ENCODE measurements at regions not wholly inside any gene's neighbourhood (a gene's known extent, or its start where the extent isn't known, plus 50 kb on each side); places are given as distances from the start of the nearest gene placed in this dataset.
A peak's percentile ranks its signal among the peaks of the same experiment; 100 is the strongest.

DNA sequence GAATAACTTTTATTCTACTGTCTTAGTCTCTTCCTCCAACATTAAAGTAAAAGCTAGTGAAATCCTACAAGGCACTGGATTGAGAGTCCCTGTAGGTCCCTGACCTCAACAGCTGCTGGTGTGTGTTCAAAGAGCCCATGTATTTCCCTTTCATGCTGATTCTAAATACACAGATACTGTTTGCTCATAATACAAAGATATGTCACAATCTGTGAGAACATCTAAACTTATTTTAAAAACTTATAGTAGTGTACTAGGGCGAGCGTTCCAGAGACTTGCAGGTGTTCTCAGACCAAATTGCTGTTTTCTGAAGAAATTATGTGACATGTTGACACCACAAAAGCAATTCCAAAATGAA, 145.9 kb upstream of the LIPC start:
- H3K9ac ChIP-seq (ENCODE audit: low read depth in 1 of 2, low read length in 2 of 2), result peak overlapping the region in 1 of 2 donors; percentile 40

More for the DNA sequence above, 145.9 kb upstream of the LIPC start:
- Histone ChIP-seq H3K36me3 (ENCODE audit: control insufficient read depth in 4 of 4, insufficient read depth in 3 of 4, low read depth in 1 of 4, low read length in 3 of 4) (no peaks in the 10 kb centered on the region), H3K27ac (ENCODE audit: low read depth in 1 of 2, low read length in 2 of 2) (peak overlapping the region; percentile 81 to 83), H3K4me1 (ENCODE audit: control insufficient read depth in 4 of 4, insufficient read depth in 4 of 4, low read length in 3 of 4) (peaks cover 8 to 41% (median 27%) of the 10 kb centered on the region in 4 donors), H3K9me3 (ENCODE audit: control insufficient read depth in 4 of 4, low read length in 3 of 4) (no peaks in the 10 kb centered on the region), H3K27me3 (ENCODE audit: control insufficient read depth in 4 of 4, insufficient read depth in 4 of 4, low read length in 3 of 4) (no peaks in the 10 kb centered on the region), H3K4me3 (ENCODE audit: low read depth in 1 of 3, low read length in 3 of 3) (no peak overlapping the region)
- DNase-seq (ENCODE audit: low spot score), result no peak
- 39% methylated on average over 2 of the region's 2 CpGs for WGBS
- no peak for TF ChIP-seq GABPA (IDR thresholded peaks at IDR 0.05 in 1 of 2, conservative IDR thresholded peaks at IDR 0.05 in 1 of 2)
- TF ChIP-seq, protein P1, sequence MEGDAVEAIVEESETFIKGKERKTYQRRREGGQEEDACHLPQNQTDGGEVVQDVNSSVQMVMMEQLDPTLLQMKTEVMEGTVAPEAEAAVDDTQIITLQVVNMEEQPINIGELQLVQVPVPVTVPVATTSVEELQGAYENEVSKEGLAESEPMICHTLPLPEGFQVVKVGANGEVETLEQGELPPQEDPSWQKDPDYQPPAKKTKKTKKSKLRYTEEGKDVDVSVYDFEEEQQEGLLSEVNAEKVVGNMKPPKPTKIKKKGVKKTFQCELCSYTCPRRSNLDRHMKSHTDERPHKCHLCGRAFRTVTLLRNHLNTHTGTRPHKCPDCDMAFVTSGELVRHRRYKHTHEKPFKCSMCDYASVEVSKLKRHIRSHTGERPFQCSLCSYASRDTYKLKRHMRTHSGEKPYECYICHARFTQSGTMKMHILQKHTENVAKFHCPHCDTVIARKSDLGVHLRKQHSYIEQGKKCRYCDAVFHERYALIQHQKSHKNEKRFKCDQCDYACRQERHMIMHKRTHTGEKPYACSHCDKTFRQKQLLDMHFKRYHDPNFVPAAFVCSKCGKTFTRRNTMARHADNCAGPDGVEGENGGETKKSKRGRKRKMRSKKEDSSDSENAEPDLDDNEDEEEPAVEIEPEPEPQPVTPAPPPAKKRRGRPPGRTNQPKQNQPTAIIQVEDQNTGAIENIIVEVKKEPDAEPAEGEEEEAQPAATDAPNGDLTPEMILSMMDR (IDR thresholded peaks at IDR 0.05; ENCODE audit: low read depth, low read length, missing input control), result no peak
- peak in 1 of 2 donors; percentile 41 for TF ChIP-seq JUND (IDR thresholded peaks at IDR 0.05)
- peak in 1 of 2 donors; percentile 59 for TF ChIP-seq HNF4A (conservative IDR thresholded peaks at IDR 0.05)
- TF ChIP-seq, protein P2, sequence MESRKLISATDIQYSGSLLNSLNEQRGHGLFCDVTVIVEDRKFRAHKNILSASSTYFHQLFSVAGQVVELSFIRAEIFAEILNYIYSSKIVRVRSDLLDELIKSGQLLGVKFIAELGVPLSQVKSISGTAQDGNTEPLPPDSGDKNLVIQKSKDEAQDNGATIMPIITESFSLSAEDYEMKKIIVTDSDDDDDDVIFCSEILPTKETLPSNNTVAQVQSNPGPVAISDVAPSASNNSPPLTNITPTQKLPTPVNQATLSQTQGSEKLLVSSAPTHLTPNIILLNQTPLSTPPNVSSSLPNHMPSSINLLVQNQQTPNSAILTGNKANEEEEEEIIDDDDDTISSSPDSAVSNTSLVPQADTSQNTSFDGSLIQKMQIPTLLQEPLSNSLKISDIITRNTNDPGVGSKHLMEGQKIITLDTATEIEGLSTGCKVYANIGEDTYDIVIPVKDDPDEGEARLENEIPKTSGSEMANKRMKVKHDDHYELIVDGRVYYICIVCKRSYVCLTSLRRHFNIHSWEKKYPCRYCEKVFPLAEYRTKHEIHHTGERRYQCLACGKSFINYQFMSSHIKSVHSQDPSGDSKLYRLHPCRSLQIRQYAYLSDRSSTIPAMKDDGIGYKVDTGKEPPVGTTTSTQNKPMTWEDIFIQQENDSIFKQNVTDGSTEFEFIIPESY (IDR thresholded peaks at IDR 0.05), result no peak
- TF ChIP-seq FOXA2 (IDR thresholded peaks at IDR 0.05), result peak; percentile 35
- no peak for TF ChIP-seq TAF1 (conservative IDR thresholded peaks at IDR 0.05)
- TF ChIP-seq, protein P3, sequence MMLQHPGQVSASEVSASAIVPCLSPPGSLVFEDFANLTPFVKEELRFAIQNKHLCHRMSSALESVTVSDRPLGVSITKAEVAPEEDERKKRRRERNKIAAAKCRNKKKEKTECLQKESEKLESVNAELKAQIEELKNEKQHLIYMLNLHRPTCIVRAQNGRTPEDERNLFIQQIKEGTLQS (IDR thresholded peaks at IDR 0.05), result no peak
- peak; percentile 29 to 38 for TF ChIP-seq RAD21 (IDR thresholded peaks at IDR 0.05)
- no peak for TF ChIP-seq NR2F2 (IDR thresholded peaks at IDR 0.05)
- no peak for TF ChIP-seq SP1 (IDR thresholded peaks at IDR 0.05)
- peak in 1 of 2 donors; percentile 32 for TF ChIP-seq EGR1 (IDR thresholded peaks at IDR 0.05; ENCODE audit: low read depth in 2 of 2)
- no peak for TF ChIP-seq HNF4G (IDR thresholded peaks at IDR 0.05)
- TF ChIP-seq YY1 (IDR thresholded peaks at IDR 0.05), result no peak
- TF ChIP-seq, protein P4, sequence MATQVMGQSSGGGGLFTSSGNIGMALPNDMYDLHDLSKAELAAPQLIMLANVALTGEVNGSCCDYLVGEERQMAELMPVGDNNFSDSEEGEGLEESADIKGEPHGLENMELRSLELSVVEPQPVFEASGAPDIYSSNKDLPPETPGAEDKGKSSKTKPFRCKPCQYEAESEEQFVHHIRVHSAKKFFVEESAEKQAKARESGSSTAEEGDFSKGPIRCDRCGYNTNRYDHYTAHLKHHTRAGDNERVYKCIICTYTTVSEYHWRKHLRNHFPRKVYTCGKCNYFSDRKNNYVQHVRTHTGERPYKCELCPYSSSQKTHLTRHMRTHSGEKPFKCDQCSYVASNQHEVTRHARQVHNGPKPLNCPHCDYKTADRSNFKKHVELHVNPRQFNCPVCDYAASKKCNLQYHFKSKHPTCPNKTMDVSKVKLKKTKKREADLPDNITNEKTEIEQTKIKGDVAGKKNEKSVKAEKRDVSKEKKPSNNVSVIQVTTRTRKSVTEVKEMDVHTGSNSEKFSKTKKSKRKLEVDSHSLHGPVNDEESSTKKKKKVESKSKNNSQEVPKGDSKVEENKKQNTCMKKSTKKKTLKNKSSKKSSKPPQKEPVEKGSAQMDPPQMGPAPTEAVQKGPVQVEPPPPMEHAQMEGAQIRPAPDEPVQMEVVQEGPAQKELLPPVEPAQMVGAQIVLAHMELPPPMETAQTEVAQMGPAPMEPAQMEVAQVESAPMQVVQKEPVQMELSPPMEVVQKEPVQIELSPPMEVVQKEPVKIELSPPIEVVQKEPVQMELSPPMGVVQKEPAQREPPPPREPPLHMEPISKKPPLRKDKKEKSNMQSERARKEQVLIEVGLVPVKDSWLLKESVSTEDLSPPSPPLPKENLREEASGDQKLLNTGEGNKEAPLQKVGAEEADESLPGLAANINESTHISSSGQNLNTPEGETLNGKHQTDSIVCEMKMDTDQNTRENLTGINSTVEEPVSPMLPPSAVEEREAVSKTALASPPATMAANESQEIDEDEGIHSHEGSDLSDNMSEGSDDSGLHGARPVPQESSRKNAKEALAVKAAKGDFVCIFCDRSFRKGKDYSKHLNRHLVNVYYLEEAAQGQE (IDR thresholded peaks at IDR 0.05), result peak; percentile 21
- peak; percentile 59 to 69 for TF ChIP-seq RXRA (IDR thresholded peaks at IDR 0.05)
- TF ChIP-seq, protein P5, sequence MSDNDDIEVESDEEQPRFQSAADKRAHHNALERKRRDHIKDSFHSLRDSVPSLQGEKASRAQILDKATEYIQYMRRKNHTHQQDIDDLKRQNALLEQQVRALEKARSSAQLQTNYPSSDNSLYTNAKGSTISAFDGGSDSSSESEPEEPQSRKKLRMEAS (IDR thresholded peaks at IDR 0.05), result peak; percentile 28
- peak; percentile 20 for TF ChIP-seq FOXA1 (IDR thresholded peaks at IDR 0.05)

All from liver (tissue), 8 donors.